Liver (tissue), 8 donors: ENCODE measurements at regions not wholly inside any gene's neighbourhood (a gene's known extent, or its start where the extent isn't known, plus 50 kb on each side); places are given as distances from the start of the nearest gene placed in this dataset.
A peak's percentile ranks its signal among the peaks of the same experiment; 100 is the strongest.

Experiments used
- DNase-seq: peaks from one replicate; pipeline ENCODE4 v3.0.0-alpha.2; 2017; ENCODE audit warnings: low spot score
- H3K27ac ChIP-seq, 2 donors: one replicate each; pipeline ENCODE4 v1.7.0; 2013; ENCODE audit warnings: inconsistent platforms in 2 of 2, low read length in 2 of 2, control low read depth in 1 of 2, low read depth in 1 of 2, mild to moderate bottlenecking in 1 of 2
- H3K27me3 ChIP-seq, 4 donors: one replicate each; pipeline versions ENCODE4 v1.6.1 to v1.7.0; 2013; ENCODE audit warnings: low read length in 3 of 4, inconsistent platforms in 1 of 4, mild to moderate bottlenecking in 1 of 4, moderate library complexity in 1 of 4; ENCODE audit not compliant: control insufficient read depth in 4 of 4, insufficient read depth in 4 of 4
- H3K36me3 ChIP-seq, 4 donors: one replicate each; pipeline versions ENCODE4 v1.6.1 to v1.7.0; 2013; ENCODE audit warnings: low read length in 3 of 4, mild to moderate bottlenecking in 3 of 4, low read depth in 1 of 4, moderate library complexity in 1 of 4; ENCODE audit not compliant: control insufficient read depth in 4 of 4, insufficient read depth in 3 of 4
- H3K4me1 ChIP-seq, 4 donors: one replicate each; pipeline versions ENCODE4 v1.6.1 to v1.7.0; 2013; ENCODE audit warnings: low read length in 3 of 4, mild to moderate bottlenecking in 3 of 4, moderate library complexity in 1 of 4; ENCODE audit not compliant: control insufficient read depth in 4 of 4, insufficient read depth in 4 of 4
- H3K4me3 ChIP-seq, 3 donors: one replicate each; pipeline versions ENCODE4 v1.6.1 to v1.7.0; 2013; ENCODE audit warnings: low read length in 3 of 3, control low read depth in 1 of 3, low read depth in 1 of 3, mild to moderate bottlenecking in 1 of 3
- H3K9ac ChIP-seq, 2 donors: one replicate each; pipeline ENCODE4 v1.7.0; 2013; ENCODE audit warnings: low read length in 2 of 2, mild to moderate bottlenecking in 2 of 2, moderate library complexity in 2 of 2, control low read depth in 1 of 2, low read depth in 1 of 2
- H3K9me3 ChIP-seq, 4 donors: one replicate each; pipeline versions ENCODE4 v1.6.1 to v1.7.0; 2013; ENCODE audit warnings: low read length in 3 of 4; ENCODE audit not compliant: control insufficient read depth in 4 of 4
- ATF3 ChIP-seq: IDR thresholded peaks from 2 replicates; pipeline ENCODE4 v1.6.1; 2016; ENCODE audit warnings: antibody characterized with exemption
- CTCF ChIP-seq: fragments of 150-350 bp; IDR thresholded peaks from 2 replicates; pipeline ENCODE4 v1.5.1; 2017; ENCODE audit warnings: improper control_type of control experiment, low read depth, low read length; ENCODE audit not compliant: missing input control
- EGR1 ChIP-seq, 2 donors: IDR thresholded peaks; 2 replicates each; pipeline ENCODE4 v1.6.1; 2016 to 2018; ENCODE audit warnings: antibody characterized with exemption in 2 of 2, low read depth in 2 of 2
- FOXA2 ChIP-seq: IDR thresholded peaks from 2 replicates; pipeline ENCODE4 v1.6.1; 2016; ENCODE audit warnings: antibody characterized with exemption
- GABPA ChIP-seq, 2 donors: IDR thresholded peaks in 1 of 2; conservative IDR thresholded peaks in 1 of 2; 2 replicates each; pipeline ENCODE4 v1.6.1; 2016; ENCODE audit warnings: antibody characterized with exemption in 2 of 2, mild to moderate bottlenecking in 1 of 2, moderate library complexity in 1 of 2
- HNF4A ChIP-seq, 2 donors: conservative IDR thresholded peaks; 2 replicates each; pipeline ENCODE4 v1.6.1; 2016; ENCODE audit warnings: antibody characterized with exemption in 2 of 2, mild to moderate bottlenecking in 2 of 2
- JUND ChIP-seq, 2 donors: IDR thresholded peaks; 2 replicates each; pipeline ENCODE4 v1.6.1; 2016; ENCODE audit warnings: antibody characterized with exemption in 2 of 2
- MAX ChIP-seq: IDR thresholded peaks from 2 replicates; pipeline ENCODE4 v1.6.1; 2016; ENCODE audit warnings: antibody characterized with exemption
- NR2F2 ChIP-seq: IDR thresholded peaks from 2 replicates; pipeline ENCODE4 v1.6.1; 2016; ENCODE audit warnings: antibody characterized with exemption
- RAD21 ChIP-seq, 2 donors: IDR thresholded peaks; 2 replicates each; pipeline ENCODE4 v1.6.1; 2016; ENCODE audit warnings: antibody characterized with exemption in 2 of 2, mild to moderate bottlenecking in 2 of 2
- REST ChIP-seq: IDR thresholded peaks from 2 replicates; pipeline ENCODE4 v1.6.1; 2016; ENCODE audit warnings: antibody characterized with exemption, mild to moderate bottlenecking
- RXRA ChIP-seq, 2 donors: IDR thresholded peaks; 2 replicates each; pipeline ENCODE4 v1.6.1; 2017 to 2018; ENCODE audit warnings: antibody characterized with exemption in 2 of 2, mild to moderate bottlenecking in 1 of 2
- SP1 ChIP-seq: IDR thresholded peaks from 2 replicates; pipeline ENCODE4 v1.6.1; 2018; ENCODE audit warnings: antibody characterized with exemption, mild to moderate bottlenecking
- TAF1 ChIP-seq: conservative IDR thresholded peaks from 2 replicates; pipeline ENCODE4 v1.6.1; 2016; ENCODE audit warnings: antibody characterized with exemption, mild to moderate bottlenecking
- ZBTB33 ChIP-seq: IDR thresholded peaks from 2 replicates; pipeline ENCODE4 v1.6.1; 2016; ENCODE audit warnings: antibody characterized with exemption
- WGBS: extraction: QIAGEN DNeasy Blood & Tissue Kit; methylation state at CpG from one replicate; pipeline ENCODE4 v1.1.7; 2013; 5-methylcytosine and 5-hydroxymethylcytosine counted together
- donor health status: healthy.
- donor health status: healthy.
- donor health status: healthy.
- donor health status: healthy.
- donor health status: healthy.

- DNase-seq, result no peak
- WGBS, result 9% methylated on average over 1 of the region's 1 CpG
- Histone ChIP-seq H3K36me3 (no peaks in the 10 kb centered on the region), H3K4me3 (no peak overlapping the region), H3K4me1 (no peaks in the 10 kb centered on the region), H3K27me3 (no peaks in the 10 kb centered on the region), H3K27ac (no peak overlapping the region), H3K9me3 (no peaks in the 10 kb centered on the region), H3K9ac (no peak overlapping the region)
- TF ChIP-seq CTCF (peak; percentile 65), EGR1 (IDR thresholded peaks at IDR 0.05; ENCODE audit: low read depth in 2 of 2) (no peak), RAD21 (IDR thresholded peaks at IDR 0.05) (peak; percentile 87 to 89), RXRA (IDR thresholded peaks at IDR 0.05) (no peak), SP1 (no peak)
Observed at GRCh38 chr13:72565893-72566292, 161.5 kb downstream of the MZT1 start.

GRCh38 chr13:72562686-72563085 lies 164.7 kb downstream of the MZT1 start:
- no peaks in the 10 kb centered on the region for H3K9me3 ChIP-seq
- TF ChIP-seq TAF1 (no peak), REST (no peak), GABPA (IDR thresholded peaks at IDR 0.05 in 1 of 2, conservative IDR thresholded peaks at IDR 0.05 in 1 of 2) (no peak), ATF3 (no peak), RXRA (IDR thresholded peaks at IDR 0.05) (no peak), CTCF (no peak), ZBTB33 (no peak), JUND (IDR thresholded peaks at IDR 0.05) (no peak), FOXA2 (no peak), NR2F2 (no peak), MAX (no peak), HNF4A (conservative IDR thresholded peaks at IDR 0.05) (no peak)
- H3K4me1 ChIP-seq, result no peaks in the 10 kb centered on the region
- H3K27me3 ChIP-seq, result no peaks in the 10 kb centered on the region
- DNase-seq, result no peak
- no peak overlapping the region for H3K4me3 ChIP-seq
- WGBS, result 93% methylated on average over 2 of the region's 2 CpGs
- H3K9ac ChIP-seq, result no peak overlapping the region
- no peak overlapping the region for H3K27ac ChIP-seq
- no peaks in the 10 kb centered on the region for H3K36me3 ChIP-seq
